Kidney tubule cell (primary cell): ENCODE measurements at regions not wholly inside any gene's neighbourhood (a gene's known extent, or its start where the extent isn't known, plus 50 kb on each side); places are given as distances from the start of the nearest gene placed in this dataset.

Experiments
- DNase-seq: peaks from one replicate; pipeline ENCODE4 v3.0.0-alpha.2; 2018; ENCODE audit warnings: low spot score

DNA sequence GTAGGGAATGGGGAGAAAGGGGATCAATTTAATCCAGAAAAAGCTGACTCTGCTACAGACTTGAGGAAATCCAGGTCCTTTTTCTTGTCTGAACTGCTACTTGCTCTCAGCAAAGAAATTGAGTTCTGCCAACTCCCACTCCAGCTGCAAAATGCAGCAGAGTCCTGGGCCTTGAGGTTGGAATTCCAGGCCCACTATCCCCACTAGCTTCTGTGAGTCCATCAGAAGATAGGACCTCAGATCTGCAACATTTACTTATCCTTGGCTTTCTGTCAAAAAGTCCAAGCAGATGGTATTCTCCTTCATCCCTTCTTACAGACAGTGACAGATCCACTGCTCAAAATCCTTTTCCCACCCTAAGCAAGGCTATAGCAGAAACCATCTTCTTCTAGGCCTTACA lies 219.2 kb downstream of the ARHGAP12 start:
- DNase-seq = no peak

DNA sequence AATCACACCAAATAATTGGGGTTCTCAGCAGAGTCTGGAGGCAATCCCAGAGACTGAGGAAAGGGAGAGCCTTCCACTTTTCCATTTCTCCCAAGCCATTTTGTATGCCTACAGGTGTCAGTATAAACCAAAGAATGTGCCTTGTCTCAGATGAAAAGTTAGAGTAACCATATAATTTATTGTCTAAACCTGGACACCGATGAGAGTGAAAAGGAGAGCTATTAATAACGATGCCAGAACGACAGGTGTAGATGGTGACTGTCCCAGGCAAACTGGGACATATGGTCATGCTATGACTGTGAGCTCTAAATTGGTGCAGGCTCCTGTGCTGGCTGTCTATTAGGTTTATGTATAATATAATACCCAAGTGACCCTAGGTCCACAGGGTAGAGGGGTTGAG lies 219.6 kb downstream of the ARHGAP12 start:
- no peak for DNase-seq

DNA sequence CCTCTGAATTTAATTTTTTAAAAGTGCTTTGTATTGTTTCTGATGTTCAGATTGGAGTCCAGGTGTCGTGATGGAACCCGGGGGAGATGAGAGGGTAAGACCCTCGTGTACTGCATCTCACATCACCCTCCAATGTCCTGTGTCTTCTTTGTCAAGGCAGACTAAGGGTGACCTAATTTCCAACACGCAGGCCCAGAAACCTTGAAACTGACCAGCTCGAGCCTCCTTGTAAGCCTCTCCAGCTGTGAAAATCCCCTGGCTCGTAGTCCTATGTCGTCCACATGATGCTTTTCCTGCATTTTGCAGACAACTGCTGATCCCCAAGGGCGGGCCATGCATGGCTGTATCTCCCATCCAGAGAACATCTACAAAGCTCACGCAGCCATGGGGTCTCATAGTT lies 220.2 kb downstream of the ARHGAP12 start:
- DNase-seq = no peak

DNA sequence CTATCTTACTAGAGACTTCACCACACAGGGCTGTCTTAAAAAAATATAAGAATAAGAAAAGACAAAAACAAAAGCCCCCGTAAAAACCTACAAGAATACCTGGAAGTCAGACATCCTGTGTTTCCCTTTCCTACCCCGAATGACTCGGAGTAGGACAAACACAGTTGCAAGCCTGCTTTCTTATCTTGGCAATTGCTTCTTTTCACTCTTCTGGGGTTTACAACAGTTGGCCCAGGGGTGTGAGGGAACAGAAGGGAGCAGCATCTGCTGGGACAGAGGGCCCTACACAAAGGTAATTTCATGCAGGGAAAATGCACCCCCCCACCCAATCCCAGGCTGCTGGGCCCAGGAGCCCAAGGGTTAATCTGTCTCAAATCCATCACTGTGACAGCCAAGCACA lies 220.6 kb downstream of the ARHGAP12 start:
- no peak for DNase-seq

DNA sequence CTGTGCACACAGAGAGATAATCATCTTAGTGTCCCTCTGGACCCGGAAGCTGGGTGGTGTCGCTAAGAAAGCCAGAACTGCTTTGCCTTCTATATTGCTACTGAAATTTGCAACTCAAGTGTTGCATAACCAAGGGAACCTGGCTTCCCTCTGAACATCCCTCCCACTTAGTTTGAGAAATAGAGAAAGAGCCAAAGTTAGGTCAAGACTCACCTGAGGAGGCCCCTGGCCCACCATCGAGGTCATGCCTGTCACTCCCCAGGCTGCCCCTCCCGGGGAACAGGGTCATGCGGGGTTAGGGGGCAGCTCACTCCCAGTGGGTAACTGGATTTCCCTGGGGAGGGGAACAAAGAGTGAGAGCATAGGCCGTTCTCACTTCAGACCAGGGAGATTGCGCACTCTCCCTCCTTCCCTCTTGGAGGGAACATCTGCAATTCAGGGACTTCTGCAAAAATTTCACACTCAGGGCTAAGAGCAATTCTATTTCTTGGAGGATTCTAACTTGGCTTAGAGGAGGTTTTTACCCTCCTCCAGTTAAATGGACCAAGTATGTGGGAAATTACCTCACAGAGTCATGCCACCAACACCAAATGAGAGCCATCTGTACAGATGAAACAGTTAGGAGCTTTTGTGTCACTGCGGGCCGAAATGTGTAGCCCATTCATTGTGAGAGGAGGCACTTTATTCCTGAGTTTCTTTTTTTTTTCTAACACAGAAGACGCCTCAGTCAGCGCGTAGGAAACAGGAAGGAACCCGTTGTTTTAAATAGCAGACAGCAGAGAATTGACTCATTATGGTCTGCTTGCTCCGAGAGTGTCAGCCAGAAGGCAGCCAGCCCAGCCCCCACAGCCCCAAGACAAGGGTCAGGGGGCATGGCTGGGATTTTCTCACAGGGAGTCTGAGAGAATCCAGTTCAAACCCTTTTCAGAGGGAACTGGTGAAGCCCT lies 221.3 kb downstream of the ARHGAP12 start:
- peak; percentile 65 for DNase-seq

DNA sequence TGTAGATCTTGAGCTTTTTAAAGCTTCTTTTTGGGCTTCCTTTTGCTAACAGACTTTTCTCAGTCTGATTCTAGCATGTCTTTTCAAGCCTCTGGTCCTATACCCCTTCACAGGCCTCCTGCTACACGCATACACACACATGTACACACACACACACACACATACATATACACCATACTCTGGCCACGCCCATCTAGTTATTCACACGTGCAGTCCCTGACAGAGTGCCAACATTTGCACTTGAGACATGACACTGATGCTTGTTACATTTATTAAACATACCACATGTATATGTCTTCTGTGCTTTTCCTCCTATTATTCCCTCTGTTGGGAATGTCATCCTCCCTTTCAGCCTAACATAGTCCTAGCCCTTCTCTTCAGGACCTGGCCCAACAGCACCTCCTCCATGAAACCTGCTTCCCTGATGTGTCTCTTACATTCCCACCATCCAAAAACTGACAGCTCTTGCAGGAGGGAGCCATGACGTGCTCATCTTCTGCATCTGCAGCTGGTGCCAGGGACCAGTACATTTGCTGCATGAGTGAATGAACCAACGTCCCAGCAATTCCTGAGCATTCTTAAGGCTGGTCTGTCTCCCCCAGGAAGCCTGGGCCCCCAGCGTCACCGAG lies 222.1 kb downstream of the ARHGAP12 start:
- no peak for DNase-seq

DNA sequence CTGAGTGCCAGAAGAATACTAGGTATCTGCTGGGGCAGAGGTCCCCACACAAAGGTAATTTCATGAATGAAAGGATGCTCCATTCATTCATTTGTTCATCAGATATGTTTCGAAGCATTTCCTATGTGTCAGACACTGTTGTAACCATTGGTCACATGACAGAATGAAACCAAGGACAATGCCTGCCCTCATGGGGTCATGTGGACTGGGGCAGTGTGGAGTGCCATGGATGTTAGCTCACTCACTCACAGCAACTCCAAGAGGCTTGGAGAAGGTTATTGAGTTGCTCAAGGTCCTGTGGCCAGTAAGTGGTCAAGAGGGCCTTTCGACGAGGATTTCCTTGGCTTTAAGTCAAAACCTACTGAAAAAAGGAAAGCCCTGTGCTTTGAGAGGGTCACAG lies 223.5 kb downstream of the ARHGAP12 start:
- no peak for DNase-seq

DNA sequence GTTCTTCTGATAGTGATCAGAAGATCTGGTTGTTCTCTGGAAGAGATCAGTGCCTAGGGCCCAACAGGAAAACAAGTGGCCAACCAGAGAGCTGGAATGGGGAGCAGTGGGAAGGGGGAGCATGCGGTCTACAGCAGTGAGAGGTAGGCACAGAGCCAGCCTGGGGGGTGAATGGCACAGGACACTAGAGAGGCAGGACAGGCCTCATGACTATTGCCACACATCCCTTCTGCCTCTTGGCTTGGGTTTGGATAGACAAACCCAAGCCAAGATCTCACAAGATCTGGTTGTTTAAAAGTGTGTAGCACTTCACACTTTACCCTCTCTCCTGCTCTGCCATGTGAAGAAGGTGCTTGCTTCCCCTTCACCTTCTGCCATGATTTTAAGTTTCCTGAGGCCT lies 224.4 kb downstream of the ARHGAP12 start:
- DNase-seq = no peak

DNA sequence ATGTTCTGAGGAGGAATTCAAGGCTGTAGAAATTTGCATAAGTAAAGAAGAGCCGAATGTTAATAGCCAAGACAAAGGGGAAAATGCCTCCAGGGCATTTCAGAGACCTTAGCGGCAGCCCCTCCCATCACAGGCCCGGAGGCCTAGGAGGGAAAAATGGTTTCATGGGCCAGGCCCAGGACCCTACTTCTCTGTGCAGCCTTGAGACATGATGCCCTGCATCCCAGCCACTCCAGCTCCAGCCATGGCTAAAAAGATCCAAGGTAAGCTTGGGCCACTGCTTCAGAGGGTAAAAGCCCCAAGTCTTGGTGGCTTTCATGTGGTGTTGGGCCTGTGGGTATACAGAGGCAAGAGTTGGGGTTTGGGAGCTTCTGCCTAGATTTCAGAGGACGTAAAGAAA lies 225.7 kb downstream of the ARHGAP12 start:
- DNase-seq = no peak

DNA sequence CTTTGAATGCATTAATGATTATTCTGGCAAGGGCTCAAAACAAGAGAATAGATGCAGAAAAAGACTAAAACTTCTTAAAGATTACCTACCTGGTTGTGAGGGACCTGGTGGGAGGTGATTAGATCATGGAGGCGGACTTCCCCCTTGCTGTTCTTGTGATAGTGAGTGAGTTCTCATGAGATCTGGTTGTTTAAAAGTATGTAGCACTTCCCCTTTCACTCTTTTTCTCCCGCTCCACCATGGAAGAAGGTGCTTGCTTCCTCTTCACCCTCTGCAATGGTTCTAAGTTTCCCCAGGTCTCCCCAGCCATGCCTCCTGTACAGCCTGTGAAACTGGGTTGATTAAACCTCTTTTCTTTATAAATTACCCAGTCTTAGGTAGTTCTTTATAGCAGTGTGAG lies 226.6 kb downstream of the ARHGAP12 start:
- DNase-seq = no peak

DNA sequence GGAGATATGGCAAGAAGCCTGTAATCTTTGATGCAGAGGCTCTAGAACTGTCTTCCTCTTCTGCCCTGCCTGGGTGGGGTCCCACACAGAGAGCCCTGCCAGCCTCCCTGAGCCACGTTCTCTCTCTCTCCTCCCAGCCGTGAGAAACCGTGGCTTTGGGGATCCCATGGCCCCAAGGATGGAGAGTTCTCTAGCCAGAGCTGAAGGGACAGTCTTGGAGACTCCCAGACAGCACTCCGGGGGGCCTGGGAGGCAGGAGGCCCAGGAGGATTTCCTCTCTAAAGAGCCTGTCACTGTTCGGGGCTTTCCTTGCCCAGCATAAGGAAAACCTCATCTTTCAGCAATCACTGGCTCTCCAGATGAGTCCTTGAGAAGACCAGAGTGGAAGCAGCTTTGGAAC lies 227.1 kb downstream of the ARHGAP12 start:
- no peak for DNase-seq

DNA sequence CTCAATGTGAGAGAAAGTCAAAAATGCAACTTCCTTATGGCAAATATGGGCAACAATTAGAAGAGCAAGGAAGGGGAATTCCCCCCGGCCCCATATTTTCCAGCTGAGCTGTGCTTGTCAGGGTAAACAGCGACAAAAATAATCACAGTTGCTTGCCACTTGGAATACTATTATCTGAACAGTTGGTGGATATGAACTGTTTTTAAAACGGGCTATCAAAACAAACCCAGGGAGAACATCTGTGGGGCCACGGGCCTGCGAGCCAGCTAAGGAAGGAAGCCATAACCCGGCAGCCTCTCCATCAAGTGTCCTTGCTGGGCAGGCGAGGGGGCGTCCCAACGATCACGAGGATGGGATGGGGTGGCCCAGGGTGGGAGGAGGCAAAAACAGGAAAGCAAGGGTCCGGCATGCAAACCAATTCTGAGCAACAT lies 228.4 kb downstream of the ARHGAP12 start:
- no peak for DNase-seq

DNA sequence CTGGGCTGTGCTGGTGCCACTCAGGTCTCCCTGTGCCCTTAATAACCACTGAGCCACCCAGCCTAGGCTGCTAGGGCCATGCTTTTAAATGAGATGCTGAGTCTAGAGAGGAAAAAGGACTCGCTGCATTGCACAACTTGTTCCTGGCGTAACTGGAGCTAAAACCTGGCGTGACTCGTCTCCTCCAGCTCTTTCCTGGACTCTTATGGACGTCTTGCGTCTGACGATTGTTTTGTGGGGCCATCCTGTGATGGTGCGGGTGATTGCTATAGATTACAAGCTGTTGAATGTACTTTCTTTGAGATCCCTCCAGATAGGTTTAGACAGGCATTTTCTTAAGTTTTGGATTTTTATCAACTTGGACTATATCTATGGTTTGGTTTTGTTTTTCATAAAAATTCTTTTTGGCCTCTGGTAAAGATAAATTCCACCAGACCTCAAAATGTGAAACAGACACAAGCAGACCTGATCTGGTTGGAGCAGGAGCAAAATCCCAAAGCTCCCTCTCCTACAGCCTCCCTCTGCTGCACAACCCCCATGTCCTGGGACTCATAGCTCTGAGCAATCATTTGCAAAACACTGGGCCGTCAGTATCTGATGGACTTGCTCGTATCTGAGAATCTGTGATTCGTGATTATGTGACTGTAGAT lies 230.3 kb downstream of the ARHGAP12 start:
- DNase-seq = no peak

DNA sequence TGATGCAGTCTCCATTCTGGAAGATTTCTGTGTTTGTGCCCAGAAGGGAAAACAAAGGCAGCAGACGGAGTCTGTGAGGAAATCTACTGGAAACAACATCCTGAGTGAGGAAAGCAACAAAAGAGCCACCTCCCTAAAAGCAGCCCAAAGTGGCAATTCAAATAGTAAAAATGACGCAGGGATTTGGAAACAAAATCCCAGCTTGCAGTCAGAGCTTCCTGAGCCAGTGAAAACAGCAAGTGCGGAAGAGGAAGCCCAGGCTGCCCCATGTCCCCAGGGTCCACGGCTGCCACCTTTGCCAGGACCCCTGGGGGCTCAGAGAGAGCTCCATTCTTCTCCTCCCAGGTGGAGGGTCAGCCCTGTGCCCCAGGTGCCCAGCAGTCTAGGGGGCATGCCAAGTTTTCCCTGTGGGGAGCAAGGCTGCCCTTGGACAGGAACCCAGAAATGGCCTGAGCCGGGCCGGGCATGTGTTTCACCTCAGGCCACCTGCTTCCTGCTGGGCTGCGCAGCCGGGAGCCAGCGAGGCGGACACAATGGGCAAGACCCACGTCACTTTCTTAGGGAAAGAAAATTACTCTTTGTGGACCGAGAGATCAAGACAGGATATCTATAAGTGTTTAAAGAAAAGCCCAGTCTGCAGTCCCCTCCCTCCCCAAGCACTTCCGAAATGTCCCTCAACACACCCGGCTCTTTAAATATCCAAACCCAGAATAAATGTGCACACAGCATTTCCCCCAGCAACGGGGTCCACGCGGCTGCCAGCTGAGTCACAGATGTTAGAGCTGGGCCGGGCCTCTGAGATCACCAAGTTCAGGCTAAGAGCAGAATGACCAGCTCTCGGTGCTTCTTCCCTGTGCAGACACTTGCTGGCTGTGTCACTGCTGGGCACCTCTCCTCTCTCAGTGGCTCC lies 231.1 kb downstream of the ARHGAP12 start:
- DNase-seq = peak; percentile 73

DNA sequence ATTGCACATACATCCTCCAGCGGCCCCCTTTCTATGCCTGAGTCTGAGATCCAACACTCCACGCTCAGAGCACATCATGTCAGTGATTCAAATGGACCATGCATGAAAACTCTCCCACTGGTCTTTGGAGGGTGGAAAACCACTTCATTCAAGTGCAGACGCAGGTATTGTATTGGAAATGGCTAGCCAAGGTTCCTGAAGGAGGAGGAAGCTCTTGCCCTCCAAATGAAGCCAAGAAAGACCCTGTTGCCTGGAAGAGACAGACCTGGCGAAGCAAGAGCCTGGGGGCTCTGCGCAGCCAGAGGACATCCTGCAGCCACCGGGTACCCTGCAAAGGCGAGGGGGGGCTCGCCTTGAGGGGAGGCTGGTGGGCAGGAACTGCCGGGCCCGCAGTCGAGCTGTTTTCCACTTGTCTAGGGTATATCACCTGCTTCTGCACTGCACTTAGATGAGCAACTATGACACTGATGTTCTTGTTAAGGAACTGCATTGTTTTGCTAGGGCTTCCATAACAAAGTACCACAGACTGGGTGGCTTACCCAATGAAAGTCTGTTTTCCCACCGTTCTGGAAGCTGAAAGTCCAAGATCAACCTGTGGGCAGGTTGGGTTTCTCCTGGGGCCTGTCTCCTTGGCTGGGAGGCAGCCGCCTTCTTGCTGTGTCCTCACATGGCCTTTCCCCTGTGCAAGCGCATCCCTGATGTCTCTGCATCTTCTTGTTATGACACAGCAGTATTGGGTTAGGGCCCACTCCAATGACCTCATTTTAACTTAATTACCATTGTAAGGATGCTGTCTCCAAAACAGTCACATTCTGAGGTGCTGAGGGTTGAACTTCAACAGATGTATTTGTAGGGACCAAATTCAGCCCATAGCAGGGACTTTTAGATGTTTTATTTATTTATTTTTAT lies 233.4 kb downstream of the ARHGAP12 start:
- no peak for DNase-seq

DNA sequence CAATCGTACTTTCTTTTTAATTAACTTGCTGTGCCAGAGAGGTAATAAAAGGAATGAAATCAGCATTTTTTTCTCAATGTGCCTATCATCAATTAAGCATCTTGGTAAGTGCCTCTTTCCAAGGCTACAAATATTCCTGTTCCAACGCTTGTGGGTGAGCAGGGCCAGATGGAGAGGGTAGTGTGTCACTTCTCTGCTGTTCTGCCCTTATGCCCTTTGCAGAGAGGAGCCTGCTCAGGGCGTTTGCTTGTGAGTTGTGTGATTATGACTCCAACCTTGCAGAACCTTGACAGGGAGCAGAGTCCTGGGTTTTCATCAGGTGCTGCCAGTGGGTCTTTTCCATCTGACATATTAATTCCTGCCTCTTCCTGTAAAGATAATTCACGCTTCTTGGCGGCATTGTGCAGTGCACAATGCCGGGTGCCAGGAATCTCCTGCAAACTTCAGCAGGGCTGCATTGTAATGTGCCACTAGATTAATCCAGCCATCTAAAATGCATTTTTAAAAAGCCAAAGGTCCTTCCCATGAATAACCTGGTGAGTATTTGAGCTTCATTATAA lies 234.4 kb downstream of the ARHGAP12 start:
- no peak for DNase-seq

DNA sequence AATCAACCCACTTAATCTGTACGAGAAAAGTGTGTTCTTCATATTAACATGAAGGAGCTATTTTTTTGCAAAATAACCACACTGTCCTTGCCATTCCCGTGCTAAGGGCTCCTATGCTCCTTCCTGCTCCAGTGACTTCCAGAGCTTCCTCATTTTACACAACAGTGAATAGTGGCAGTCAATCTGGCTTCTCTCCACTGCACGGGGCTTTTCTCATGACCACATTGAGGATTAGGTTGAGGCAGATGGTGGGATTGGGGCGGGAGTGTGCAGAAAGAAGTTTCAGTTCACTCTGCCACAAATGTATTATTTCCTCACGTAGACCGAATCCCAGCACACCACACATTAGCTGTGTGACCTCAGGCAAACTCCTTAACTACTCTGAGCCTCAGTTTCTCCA lies 235.1 kb downstream of the ARHGAP12 start:
- no peak for DNase-seq

DNA sequence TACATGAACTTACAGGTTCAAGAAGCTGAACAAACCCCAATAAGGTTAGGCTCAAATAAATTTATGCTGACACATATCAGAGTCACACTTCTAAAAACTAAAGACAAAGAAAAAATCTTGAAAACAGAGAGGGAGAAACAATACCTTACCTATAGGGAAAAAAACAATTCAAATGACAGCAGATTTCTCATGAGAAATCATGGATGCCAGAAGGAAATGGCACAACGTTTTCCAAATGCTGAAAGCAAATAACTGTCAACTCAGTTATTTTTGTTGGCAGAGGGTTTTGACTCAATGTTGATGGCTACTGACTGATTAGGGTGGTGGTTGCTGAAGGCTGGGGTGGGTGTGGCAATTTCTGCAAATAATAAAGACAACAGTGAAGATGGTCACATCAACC lies 239.4 kb downstream of the ARHGAP12 start:
- DNase-seq = no peak

DNA sequence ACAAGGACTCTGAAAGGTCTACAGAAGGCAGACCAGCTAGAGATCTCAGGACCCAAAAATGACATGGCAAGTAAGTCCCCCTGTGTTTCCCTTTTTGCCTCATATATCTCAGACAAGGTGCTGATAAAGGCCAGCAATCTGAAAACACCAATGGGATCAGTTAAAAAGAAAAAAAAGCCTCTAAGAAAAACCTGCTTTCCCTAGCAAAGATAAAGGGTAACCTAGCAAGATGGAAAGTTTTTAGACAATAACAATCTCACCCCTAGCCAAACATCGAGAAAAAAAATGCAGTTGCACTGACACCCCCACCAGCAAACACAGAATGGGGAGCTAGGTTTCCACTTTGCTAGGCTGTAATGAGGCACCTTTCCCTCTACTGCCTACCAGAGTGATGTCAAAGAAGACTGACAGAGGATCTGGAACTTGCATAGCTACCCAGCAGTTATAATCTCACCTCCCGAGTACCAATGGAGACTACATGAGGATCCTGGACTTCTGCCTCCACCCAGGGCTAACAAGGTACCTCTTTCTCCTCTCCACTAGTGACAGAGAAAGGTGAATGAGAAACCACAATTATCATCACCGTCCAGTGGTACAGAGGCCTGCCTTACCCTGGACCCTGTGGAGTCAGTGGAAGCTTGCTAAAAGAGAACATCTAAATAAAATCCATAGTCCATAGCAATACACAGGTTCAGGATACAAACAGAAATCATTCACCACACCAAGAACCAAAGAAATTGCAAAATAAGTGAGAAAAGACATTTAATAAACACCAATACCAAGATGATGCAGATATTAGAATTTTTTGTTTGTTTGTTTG lies 240.8 kb downstream of the ARHGAP12 start:
- no peak for DNase-seq

DNA sequence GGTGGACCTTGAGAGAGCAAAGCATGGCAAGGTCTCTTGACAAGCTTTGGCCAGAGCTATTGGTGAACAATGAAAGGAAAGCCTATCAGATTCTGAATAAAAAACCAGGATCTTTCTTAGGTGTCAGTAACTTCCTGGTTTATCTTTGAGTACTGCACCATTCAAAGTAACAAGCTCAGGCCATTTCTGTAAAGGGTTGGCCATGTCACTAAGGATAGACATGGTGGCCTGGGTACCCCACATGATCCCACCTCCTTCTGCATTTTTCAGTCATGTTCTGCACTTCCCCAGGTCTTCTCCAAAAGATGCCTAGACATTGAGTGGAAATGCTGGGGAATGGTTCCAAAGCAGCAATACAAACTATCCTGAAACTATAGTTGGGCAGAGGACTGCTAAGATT lies 242.0 kb downstream of the ARHGAP12 start:
- no peak for DNase-seq
